HepG2 (cell line): ENCODE measurements at regions not wholly inside any gene's neighbourhood (a gene's known extent, or its start where the extent isn't known, plus 50 kb on each side); places are given as distances from the start of the nearest gene placed in this dataset.

ENCODE experiments used
- ATAC-seq: fragments of 200-7000 bp; cut with Tn5 transposase; 3 replicates; pipeline ENCODE4 v1.9.1; 2020; ENCODE audit warnings: mild to moderate bottlenecking, moderate library complexity
- BruUV-seq: library from RNA; stranded (reverse); fragments of 400-500 nt; replicated peaks from 2 replicates; lab custom pipeline; 2021; lab: Mats Ljungman, UMichigan
- CTCF ChIA-PET: fragments of 300-600 bp; formaldehyde crosslinking; extraction: SDS; loops from one replicate; lab custom pipeline; 2021; ENCODE audit warnings: low total read pairs, inconsistent platforms, low intra/inter-chr PET ratio; lab: Yijun Ruan, JAX
- POLR2A ChIA-PET: fragments of 350-600 bp; sonication (Branson Sonifier 250); formaldehyde crosslinking; loops from one replicate; lab custom pipeline; 2020; ENCODE audit warnings: antibody characterized with exemption, inconsistent platforms; lab: Yijun Ruan, JAX
- DNase-seq: peaks from one replicate; pipeline ENCODE4 v3.0.0-alpha.2; 2015; ENCODE audit warnings: low spot score
- FAIRE-seq: peaks from 3 replicates; lab custom pipeline; 2011; peaks lifted over from hg19 to GRCh38; lab: Jason Lieb, UNC
- H2AFZ ChIP-seq: one replicate; pipeline ENCODE4 v1.6.1; 2011; ENCODE audit warnings: low read length, inconsistent platforms
- H3K27ac ChIP-seq: fragments of 300-600 bp; 3 replicates; pipeline ENCODE4 v1.8.0; 2011; ENCODE audit warnings: mixed run types, mild to moderate bottlenecking, mixed read lengths, low read length, inconsistent platforms; ENCODE audit not compliant: insufficient read depth; ENCODE audit errors: extremely low read length
- H3K27me3 ChIP-seq, 2 experiments: fragments of 200-600 bp in 1 of 2; 2 replicates in 1 of 2; 3 replicates in 1 of 2; pipeline versions ENCODE4 v1.6.0 to v1.8.0; 2011; ENCODE audit warnings: low read length in 2 of 2, mild to moderate bottlenecking in 2 of 2, moderate library complexity in 2 of 2, inconsistent platforms in 1 of 2; ENCODE audit not compliant: insufficient read depth in 2 of 2, control insufficient read depth in 1 of 2
- H3K36me3 ChIP-seq, 2 experiments: fragments of 200-600 bp in 1 of 2; replicated peaks in 1 of 2; 2 replicates in 1 of 2; 3 replicates in 1 of 2; pipeline versions ENCODE4 v1.5.1 to v1.8.0; 2011; ENCODE audit warnings: low read length in 2 of 2, inconsistent platforms in 1 of 2; ENCODE audit not compliant: insufficient read depth in 2 of 2, control insufficient read depth in 1 of 2
- H3K4me1 ChIP-seq: 2 replicates; pipeline ENCODE4 v1.5.1; 2012; ENCODE audit warnings: low read length, inconsistent platforms; ENCODE audit not compliant: insufficient read depth
- H3K4me2 ChIP-seq: 2 replicates; pipeline ENCODE4 v1.6.0; 2011; ENCODE audit warnings: low read depth, low read length, inconsistent platforms
- H3K4me3 ChIP-seq, 3 experiments: fragments of 200-600 bp in 1 of 3; sonication (generic), shearing (Covaris generic) in 1 of 3; replicated peaks in 1 of 3; 2 replicates each; pipeline ENCODE4 v1.5.1; 2011 to 2016; ENCODE audit warnings: low read length in 3 of 3, inconsistent platforms in 2 of 3, low read depth in 2 of 3, mild to moderate bottlenecking in 2 of 3, control low read depth in 1 of 3, mixed read lengths in 1 of 3; ENCODE audit not compliant: insufficient read depth in 1 of 3
- H3K79me2 ChIP-seq: one replicate; pipeline ENCODE4 v1.6.1; 2011; ENCODE audit warnings: low read length, inconsistent platforms; ENCODE audit not compliant: insufficient read depth
- H3K9ac ChIP-seq: 2 replicates; pipeline ENCODE4 v1.6.0; 2011; ENCODE audit warnings: mild to moderate bottlenecking, low read depth, low read length, inconsistent platforms; ENCODE audit not compliant: insufficient read depth
- H3K9me3 ChIP-seq: 2 replicates; pipeline ENCODE4 v1.5.1; 2012; ENCODE audit warnings: mild to moderate bottlenecking, low read length
- H4K20me1 ChIP-seq: 2 replicates; pipeline ENCODE4 v1.6.0; 2011; ENCODE audit warnings: inconsistent platforms, mild to moderate bottlenecking, low read length, moderate library complexity; ENCODE audit not compliant: insufficient read depth
- CAMTA2 ChIP-seq: sonication (generic); formaldehyde crosslinking; IDR thresholded peaks from 2 replicates; pipeline ENCODE4 v1.4.0; 2020; ENCODE audit warnings: mild to moderate bottlenecking, missing genetic modification reagents, borderline replicate concordance
- HOXA7 ChIP-seq: sonication (generic); formaldehyde crosslinking; IDR thresholded peaks from 2 replicates; pipeline ENCODE4 v1.8.1; 2022; ENCODE audit warnings: mild to moderate bottlenecking, missing genetic modification reagents, moderate library complexity
- KLF12 ChIP-seq: sonication (generic); formaldehyde crosslinking; IDR thresholded peaks from 2 replicates; pipeline ENCODE4 v1.4.0; 2020; ENCODE audit warnings: missing genetic modification reagents, borderline replicate concordance
- MAFG ChIP-seq: sonication (generic); formaldehyde crosslinking; IDR thresholded peaks from 2 replicates; pipeline ENCODE4 v1.5.1; 2020; ENCODE audit warnings: mild to moderate bottlenecking, missing genetic modification reagents
- MIER2 ChIP-seq: IDR thresholded peaks from 2 replicates; pipeline ENCODE4 v1.6.1; 2016; ENCODE audit warnings: missing biosample characterization, missing genetic modification reagents
- PAWR ChIP-seq: sonication (generic); formaldehyde crosslinking; IDR thresholded peaks from 2 replicates; pipeline ENCODE4 v1.4.0; 2020; ENCODE audit warnings: missing genetic modification reagents, mild to moderate bottlenecking, borderline replicate concordance
- PHF20 ChIP-seq: sonication (generic); formaldehyde crosslinking; IDR thresholded peaks from 2 replicates; pipeline ENCODE4 v1.5.0; 2020; ENCODE audit warnings: mild to moderate bottlenecking, missing genetic modification reagents
- RXRA ChIP-seq: sonication (generic); formaldehyde crosslinking; IDR thresholded peaks from 2 replicates; pipeline ENCODE4 v1.5.1; 2020; ENCODE audit warnings: missing genetic modification reagents
- SP4 ChIP-seq: sonication (generic); formaldehyde crosslinking; IDR thresholded peaks from 2 replicates; pipeline ENCODE4 v1.8.1; 2023; ENCODE audit warnings: mild to moderate bottlenecking, missing genetic modification reagents
- WGBS: methylation state at CpG from one replicate; pipeline ENCODE4 v1.1.6; 2017; ENCODE audit warnings: low lambda C conversion rate; 5-methylcytosine and 5-hydroxymethylcytosine counted together
- in situ Hi-C: cut with HindIII; loops from 2 replicates; pipeline ENCODE4 v1.10.0; 2017; ENCODE audit warnings: low pct_unique_long_range_greater_than_20kb; ENCODE audit not compliant: extremely low pct_ligation_motif_present
- intact Hi-C: fragments of 100-400 bp; cut with micrococcal nuclease; formaldehyde crosslinking; loops from one replicate; pipeline ENCODE4 v1.10.0; 2022; ENCODE audit not compliant: unreplicated experiment
- TF ChIP-seq, protein P1 (sequence below): sonication (generic); formaldehyde crosslinking; conservative IDR thresholded peaks from 2 replicates; pipeline ENCODE4 v1.4.0; 2020; ENCODE audit warnings: missing genetic modification reagents
- TF ChIP-seq, protein P2 (sequence below): sonication (generic); formaldehyde crosslinking; IDR thresholded peaks from 2 replicates; pipeline ENCODE4 v1.8.1; 2023; ENCODE audit warnings: mild to moderate bottlenecking, inconsistent platforms, moderate library complexity, missing genetic modification reagents, borderline replicate concordance
- TF ChIP-seq, protein P3 (sequence below): sonication (generic); formaldehyde crosslinking; IDR thresholded peaks from 2 replicates; pipeline ENCODE4 v1.5.1; 2020; ENCODE audit warnings: missing genetic modification reagents, mild to moderate bottlenecking, borderline replicate concordance
- TF ChIP-seq, protein P4 (sequence below): sonication (generic); formaldehyde crosslinking; IDR thresholded peaks from 2 replicates; pipeline ENCODE4 v1.4.0; 2020; ENCODE audit warnings: missing genetic modification reagents, borderline replicate concordance
- TF ChIP-seq, protein P5 (sequence below): sonication (generic); formaldehyde crosslinking; IDR thresholded peaks from 2 replicates; pipeline ENCODE4 v1.4.0; 2020; ENCODE audit warnings: missing genetic modification reagents, borderline replicate concordance

DNA sequence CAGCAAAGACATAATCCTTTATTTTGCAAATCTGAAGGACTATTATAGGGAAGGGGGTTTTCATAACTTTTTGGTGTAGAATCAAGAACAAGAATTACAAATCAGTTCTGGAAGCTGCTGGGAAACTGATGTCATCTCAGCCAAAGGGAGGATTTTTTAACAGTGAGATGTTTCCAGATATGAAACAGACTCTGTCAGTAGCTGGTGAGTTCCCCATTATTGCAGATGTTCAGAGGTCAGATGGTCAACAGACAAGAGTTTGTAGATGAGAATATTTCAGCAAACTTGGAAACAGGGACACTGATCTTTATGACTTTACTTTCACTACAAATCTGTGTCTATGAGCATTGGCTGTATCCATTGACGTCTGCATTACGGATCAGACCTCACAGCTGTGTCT lies 71.9 kb upstream of the LPP start:
- H3K27me3 ChIP-seq: no peaks in the 10 kb centered on the region; a peak in 1 of 5 replicates
- H4K20me1 ChIP-seq: no peaks in the 10 kb centered on the region
- H3K9me3 ChIP-seq: no peaks in the 10 kb centered on the region
- no peak overlapping the region for H2AFZ ChIP-seq
- H3K36me3 ChIP-seq: no peaks in the 10 kb centered on the region
- H3K4me2 ChIP-seq: no peak overlapping the region
- ATAC-seq (no peak), FAIRE-seq (no peak), DNase-seq (no peak)
- WGBS: 50% methylated on average over 2 of the region's 2 CpGs
- CTCF ChIA-PET: no interaction called here
- H3K4me3 ChIP-seq: no peak overlapping the region
- BruUV-seq: no TSS peak
- H3K79me2 ChIP-seq: no peaks in the 10 kb centered on the region
- POLR2A ChIA-PET: interaction anchor here (1.1 kb wide), 1 partner anchor 41 kb away, joined by 3 read pairs; no protein-coding TSS in a partner anchor
- H3K27ac ChIP-seq: no peak overlapping the region
- intact Hi-C loops (no loop called here), in situ Hi-C loops (no loop called here)
- no peak overlapping the region for H3K9ac ChIP-seq
- H3K4me1 ChIP-seq: peaks cover 52% of the 10 kb centered on the region
- TF ChIP-seq RXRA (CRISPR knock-in tag) (no peak), PHF20 (CRISPR knock-in tag) (no peak), HOXA7 (CRISPR knock-in tag) (no peak), SP4 (CRISPR knock-in tag) (no peak), KLF12 (no peak), CAMTA2 (no peak), MIER2 (no peak), PAWR (CRISPR knock-in tag) (no peak), MAFG (CRISPR knock-in tag) (no peak)
- TF ChIP-seq, protein P1, sequence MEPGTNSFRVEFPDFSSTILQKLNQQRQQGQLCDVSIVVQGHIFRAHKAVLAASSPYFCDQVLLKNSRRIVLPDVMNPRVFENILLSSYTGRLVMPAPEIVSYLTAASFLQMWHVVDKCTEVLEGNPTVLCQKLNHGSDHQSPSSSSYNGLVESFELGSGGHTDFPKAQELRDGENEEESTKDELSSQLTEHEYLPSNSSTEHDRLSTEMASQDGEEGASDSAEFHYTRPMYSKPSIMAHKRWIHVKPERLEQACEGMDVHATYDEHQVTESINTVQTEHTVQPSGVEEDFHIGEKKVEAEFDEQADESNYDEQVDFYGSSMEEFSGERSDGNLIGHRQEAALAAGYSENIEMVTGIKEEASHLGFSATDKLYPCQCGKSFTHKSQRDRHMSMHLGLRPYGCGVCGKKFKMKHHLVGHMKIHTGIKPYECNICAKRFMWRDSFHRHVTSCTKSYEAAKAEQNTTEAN (CRISPR knock-in tag): no peak
- TF ChIP-seq, protein P2, sequence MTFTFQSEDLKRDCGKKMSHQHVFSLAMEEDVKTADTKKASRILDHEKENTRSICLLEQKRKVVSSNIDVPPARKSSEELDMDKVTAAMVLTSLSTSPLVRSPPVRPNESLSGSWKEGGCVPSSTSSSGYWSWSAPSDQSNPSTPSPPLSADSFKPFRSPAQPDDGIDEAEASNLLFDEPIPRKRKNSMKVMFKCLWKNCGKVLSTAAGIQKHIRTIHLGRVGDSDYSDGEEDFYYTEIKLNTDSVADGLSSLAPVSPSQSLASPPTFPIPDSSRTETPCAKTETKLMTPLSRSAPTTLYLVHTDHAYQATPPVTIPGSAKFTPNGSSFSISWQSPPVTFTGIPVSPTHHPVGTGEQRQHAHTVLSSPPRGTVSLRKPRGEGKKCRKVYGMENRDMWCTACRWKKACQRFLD: no peak
- TF ChIP-seq, protein P3, sequence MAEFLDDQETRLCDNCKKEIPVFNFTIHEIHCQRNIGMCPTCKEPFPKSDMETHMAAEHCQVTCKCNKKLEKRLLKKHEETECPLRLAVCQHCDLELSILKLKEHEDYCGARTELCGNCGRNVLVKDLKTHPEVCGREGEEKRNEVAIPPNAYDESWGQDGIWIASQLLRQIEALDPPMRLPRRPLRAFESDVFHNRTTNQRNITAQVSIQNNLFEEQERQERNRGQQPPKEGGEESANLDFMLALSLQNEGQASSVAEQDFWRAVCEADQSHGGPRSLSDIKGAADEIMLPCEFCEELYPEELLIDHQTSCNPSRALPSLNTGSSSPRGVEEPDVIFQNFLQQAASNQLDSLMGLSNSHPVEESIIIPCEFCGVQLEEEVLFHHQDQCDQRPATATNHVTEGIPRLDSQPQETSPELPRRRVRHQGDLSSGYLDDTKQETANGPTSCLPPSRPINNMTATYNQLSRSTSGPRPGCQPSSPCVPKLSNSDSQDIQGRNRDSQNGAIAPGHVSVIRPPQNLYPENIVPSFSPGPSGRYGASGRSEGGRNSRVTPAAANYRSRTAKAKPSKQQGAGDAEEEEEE (CRISPR knock-in tag): no peak
- TF ChIP-seq, protein P4, sequence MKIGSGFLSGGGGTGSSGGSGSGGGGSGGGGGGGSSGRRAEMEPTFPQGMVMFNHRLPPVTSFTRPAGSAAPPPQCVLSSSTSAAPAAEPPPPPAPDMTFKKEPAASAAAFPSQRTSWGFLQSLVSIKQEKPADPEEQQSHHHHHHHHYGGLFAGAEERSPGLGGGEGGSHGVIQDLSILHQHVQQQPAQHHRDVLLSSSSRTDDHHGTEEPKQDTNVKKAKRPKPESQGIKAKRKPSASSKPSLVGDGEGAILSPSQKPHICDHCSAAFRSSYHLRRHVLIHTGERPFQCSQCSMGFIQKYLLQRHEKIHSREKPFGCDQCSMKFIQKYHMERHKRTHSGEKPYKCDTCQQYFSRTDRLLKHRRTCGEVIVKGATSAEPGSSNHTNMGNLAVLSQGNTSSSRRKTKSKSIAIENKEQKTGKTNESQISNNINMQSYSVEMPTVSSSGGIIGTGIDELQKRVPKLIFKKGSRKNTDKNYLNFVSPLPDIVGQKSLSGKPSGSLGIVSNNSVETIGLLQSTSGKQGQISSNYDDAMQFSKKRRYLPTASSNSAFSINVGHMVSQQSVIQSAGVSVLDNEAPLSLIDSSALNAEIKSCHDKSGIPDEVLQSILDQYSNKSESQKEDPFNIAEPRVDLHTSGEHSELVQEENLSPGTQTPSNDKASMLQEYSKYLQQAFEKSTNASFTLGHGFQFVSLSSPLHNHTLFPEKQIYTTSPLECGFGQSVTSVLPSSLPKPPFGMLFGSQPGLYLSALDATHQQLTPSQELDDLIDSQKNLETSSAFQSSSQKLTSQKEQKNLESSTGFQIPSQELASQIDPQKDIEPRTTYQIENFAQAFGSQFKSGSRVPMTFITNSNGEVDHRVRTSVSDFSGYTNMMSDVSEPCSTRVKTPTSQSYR: no peak
- TF ChIP-seq, protein P5, sequence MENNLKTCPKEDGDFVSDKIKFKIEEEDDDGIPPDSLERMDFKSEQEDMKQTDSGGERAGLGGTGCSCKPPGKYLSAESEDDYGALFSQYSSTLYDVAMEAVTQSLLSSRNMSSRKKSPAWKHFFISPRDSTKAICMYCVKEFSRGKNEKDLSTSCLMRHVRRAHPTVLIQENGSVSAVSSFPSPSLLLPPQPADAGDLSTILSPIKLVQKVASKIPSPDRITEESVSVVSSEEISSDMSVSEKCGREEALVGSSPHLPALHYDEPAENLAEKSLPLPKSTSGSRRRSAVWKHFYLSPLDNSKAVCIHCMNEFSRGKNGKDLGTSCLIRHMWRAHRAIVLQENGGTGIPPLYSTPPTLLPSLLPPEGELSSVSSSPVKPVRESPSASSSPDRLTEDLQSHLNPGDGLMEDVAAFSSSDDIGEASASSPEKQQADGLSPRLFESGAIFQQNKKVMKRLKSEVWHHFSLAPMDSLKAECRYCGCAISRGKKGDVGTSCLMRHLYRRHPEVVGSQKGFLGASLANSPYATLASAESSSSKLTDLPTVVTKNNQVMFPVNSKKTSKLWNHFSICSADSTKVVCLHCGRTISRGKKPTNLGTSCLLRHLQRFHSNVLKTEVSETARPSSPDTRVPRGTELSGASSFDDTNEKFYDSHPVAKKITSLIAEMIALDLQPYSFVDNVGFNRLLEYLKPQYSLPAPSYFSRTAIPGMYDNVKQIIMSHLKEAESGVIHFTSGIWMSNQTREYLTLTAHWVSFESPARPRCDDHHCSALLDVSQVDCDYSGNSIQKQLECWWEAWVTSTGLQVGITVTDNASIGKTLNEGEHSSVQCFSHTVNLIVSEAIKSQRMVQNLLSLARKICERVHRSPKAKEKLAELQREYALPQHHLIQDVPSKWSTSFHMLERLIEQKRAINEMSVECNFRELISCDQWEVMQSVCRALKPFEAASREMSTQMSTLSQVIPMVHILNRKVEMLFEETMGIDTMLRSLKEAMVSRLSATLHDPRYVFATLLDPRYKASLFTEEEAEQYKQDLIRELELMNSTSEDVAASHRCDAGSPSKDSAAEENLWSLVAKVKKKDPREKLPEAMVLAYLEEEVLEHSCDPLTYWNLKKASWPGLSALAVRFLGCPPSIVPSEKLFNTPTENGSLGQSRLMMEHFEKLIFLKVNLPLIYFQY (CRISPR knock-in tag): no peak
